H1 (cell line): ENCODE measurements at regions not wholly inside any gene's neighbourhood (a gene's known extent, or its start where the extent isn't known, plus 50 kb on each side); places are given as distances from the start of the nearest gene placed in this dataset.

Experiments used
- ASH2L ChIP-seq: fragments of 200-600, 300-600 bp; sonication (generic); IDR thresholded peaks from one replicate; pipeline ENCODE4 v1.7.1; 2017; ENCODE audit warnings: low read length
- CHD2 ChIP-seq: IDR thresholded peaks from 2 replicates; pipeline ENCODE4 v1.6.1; 2012; ENCODE audit warnings: low read length, improper control_type of control experiment
- EZH2 ChIP-seq: fragments of 200-600 bp; sonication (generic); IDR thresholded peaks from 2 replicates; pipeline ENCODE4 v1.7.1; 2012; ENCODE audit warnings: low read depth, mild to moderate bottlenecking, moderate library complexity, low read length, inconsistent platforms; ENCODE audit not compliant: severe bottlenecking
- KDM1A ChIP-seq: fragments of 200-600, 300-600 bp; sonication (generic); IDR thresholded peaks from 2 replicates; pipeline ENCODE4 v1.7.1; 2016; ENCODE audit warnings: mild to moderate bottlenecking, low read length, borderline replicate concordance
- RFX5 ChIP-seq: IDR thresholded peaks from 2 replicates; pipeline ENCODE4 v1.6.1; 2011; ENCODE audit warnings: low read depth, low read length, improper control_type of control experiment, borderline replicate concordance
- SIRT6 ChIP-seq: IDR thresholded peaks from one replicate; pipeline ENCODE4 v1.7.1; 2012; ENCODE audit warnings: low read length, inconsistent platforms

DNA sequence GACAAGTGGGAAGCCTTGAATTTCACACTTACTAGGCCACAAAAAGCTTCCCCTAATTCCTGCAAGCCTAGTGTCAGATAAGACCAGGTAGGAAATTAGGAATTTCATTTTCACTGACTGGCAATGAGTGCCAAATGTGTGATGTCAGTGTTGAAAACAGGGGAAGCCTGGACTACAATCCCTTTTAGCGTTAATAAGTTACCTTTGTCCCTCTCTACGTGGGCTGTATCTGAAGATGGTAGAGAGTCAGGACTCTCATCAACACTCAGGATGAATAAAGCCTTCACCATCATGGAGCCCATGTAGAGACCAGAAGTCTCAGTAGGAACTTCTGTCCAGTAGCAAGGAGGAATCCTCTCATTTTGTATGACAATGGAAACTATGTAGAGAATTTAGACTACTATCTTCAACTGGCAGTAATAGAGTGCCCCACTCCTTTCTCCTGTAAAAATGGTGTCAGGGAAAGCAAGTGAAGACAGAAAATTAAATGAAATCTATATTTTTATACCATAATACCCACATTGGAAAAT lies 324.1 kb upstream of the KLHL1 start (continued):
- TF ChIP-seq SIRT6 (no peak), CHD2 (no peak), EZH2 (no peak), ASH2L (peak; percentile 25), KDM1A (no peak), RFX5 (no peak)
